Right atrium auricular region (tissue), 2 donors: ENCODE measurements at regions not wholly inside any gene's neighbourhood (a gene's known extent, or its start where the extent isn't known, plus 50 kb on each side); places are given as distances from the start of the nearest gene placed in this dataset.

Experiments
- DNase-seq: peaks from one replicate; pipeline ENCODE4 v3.0.0-alpha.2; 2019; ENCODE audit warnings: low spot score
- H3K27ac ChIP-seq, 2 donors: fragments of 200-600 bp; sonication (generic); 1 replicate in 1 of 2; 2 replicates in 1 of 2; pipeline ENCODE4 v1.5.1; 2016 to 2019
- H3K27me3 ChIP-seq, 2 donors: fragments of 200-600 bp; sonication (generic); one replicate each; pipeline versions ENCODE4 v1.5.1 to v1.6.0; 2017 to 2019
- H3K36me3 ChIP-seq: fragments of 200-600 bp; sonication (generic); one replicate; pipeline ENCODE4 v1.5.1; 2016
- H3K4me1 ChIP-seq, 2 donors: fragments of 200-600 bp; sonication (generic); one replicate each; pipeline versions ENCODE4 v1.5.1 to v1.6.0; 2017 to 2019
- H3K4me3 ChIP-seq, 2 donors: fragments of 200-600 bp; sonication (generic); 1 replicate in 1 of 2; 2 replicates in 1 of 2; pipeline ENCODE4 v1.5.1; 2017 to 2019; ENCODE audit warnings: mild to moderate bottlenecking in 1 of 2, moderate library complexity in 1 of 2
- H3K9me3 ChIP-seq, 2 donors: fragments of 200-600 bp; sonication (generic); one replicate each; pipeline ENCODE4 v1.5.1; 2019
- CTCF ChIP-seq, 2 donors: fragments of 200-600 bp; sonication (generic); IDR thresholded peaks; one replicate each; pipeline ENCODE4 v1.5.1; 2019; ENCODE audit warnings: antibody characterized with exemption in 2 of 2

DNA sequence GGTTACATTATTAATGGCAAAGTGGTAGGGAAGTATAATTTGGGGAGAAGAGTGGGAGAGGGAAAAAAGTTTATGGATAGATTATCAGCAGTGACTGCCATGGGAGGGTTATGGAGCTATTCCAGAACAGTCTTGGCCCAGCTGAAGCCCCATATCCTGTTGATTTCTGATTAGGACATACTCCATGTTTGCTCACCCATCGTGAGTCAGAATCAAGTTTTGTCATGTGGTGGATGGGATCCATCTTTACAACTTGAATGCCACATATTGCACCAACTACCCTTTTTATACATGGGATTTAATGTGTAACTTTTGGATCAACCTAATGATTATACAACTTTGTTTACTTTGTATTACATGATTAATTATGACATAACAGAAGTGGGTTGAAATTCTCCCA, 217.0 kb downstream of the HAO1 start:
- no peaks in the 10 kb centered on the region for H3K9me3 ChIP-seq
- H3K27ac ChIP-seq, result no peak overlapping the region

GRCh38 chr20:7728338-7728737, 211.9 kb downstream of the HAO1 start:
- H3K27me3 ChIP-seq, result no peaks in the 10 kb centered on the region
- H3K4me3 ChIP-seq, result no peak overlapping the region
- no peaks in the 10 kb centered on the region for H3K36me3 ChIP-seq
- DNase-seq, result no peak
- no peak for TF ChIP-seq CTCF (IDR thresholded peaks at IDR 0.05)
- H3K9me3 ChIP-seq, result no peaks in the 10 kb centered on the region
- H3K4me1 ChIP-seq, result no peaks in the 10 kb centered on the region
- H3K27ac ChIP-seq, result no peak overlapping the region

More for the DNA sequence above, 217.0 kb downstream of the HAO1 start:
- no peaks in the 10 kb centered on the region for H3K36me3 ChIP-seq
- H3K27me3 ChIP-seq, result no peaks in the 10 kb centered on the region
- no peak for DNase-seq
- TF ChIP-seq CTCF (IDR thresholded peaks at IDR 0.05), result no peak
- no peak overlapping the region for H3K4me3 ChIP-seq
- H3K4me1 ChIP-seq, result no peaks in the 10 kb centered on the region

DNA sequence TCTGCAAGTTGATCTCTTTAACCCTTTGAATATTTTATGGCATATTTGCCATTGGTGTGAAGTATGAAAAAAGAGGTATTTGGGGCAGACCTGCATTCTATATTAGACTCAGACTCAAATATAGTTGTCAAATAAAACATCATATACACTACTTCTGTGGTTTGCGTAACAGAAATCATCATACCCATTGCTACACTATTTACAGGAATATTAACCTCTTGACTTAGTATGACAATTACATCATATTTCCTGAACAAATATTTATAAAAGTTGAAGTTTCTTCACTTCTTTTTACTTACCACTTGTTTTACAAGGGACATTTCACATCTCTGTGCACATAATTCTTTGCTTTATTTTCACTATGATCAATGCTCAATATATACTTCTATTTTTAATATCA, 206.0 kb downstream of the HAO1 start:
- Histone ChIP-seq H3K27ac (no peak overlapping the region), H3K36me3 (no peaks in the 10 kb centered on the region), H3K4me3 (no peak overlapping the region), H3K27me3 (no peaks in the 10 kb centered on the region), H3K9me3 (no peaks in the 10 kb centered on the region), H3K4me1 (no peaks in the 10 kb centered on the region)
- no peak for DNase-seq
- no peak for TF ChIP-seq CTCF (IDR thresholded peaks at IDR 0.05)

GRCh38 chr20:7736336-7736735, 203.9 kb downstream of the HAO1 start:
- Histone ChIP-seq H3K27me3 (no peaks in the 10 kb centered on the region), H3K9me3 (no peaks in the 10 kb centered on the region), H3K36me3 (no peaks in the 10 kb centered on the region), H3K4me1 (no peaks in the 10 kb centered on the region), H3K27ac (no peak overlapping the region), H3K4me3 (no peak overlapping the region)
- no peak for TF ChIP-seq CTCF (IDR thresholded peaks at IDR 0.05)
- DNase-seq, result no peak

DNA sequence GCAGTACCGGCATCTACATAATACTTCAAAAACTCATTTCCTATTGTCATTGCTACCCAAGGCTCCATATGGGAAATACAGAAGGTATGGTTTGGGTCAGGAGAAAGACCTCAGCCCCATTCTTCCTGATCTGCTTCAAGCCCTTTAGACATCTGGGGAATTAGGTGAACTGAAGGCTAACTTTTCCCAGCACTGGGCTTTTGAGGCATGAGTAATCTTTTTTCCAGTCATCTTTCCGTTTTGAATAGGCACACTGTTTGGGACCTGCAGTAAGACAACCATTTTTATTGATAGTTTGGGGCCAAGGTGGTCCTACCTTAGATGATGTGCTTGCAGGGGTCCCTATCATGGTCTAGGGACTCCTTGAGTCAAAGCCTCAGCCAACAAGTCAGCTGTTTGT, 198.4 kb downstream of the HAO1 start:
- Histone ChIP-seq H3K36me3 (no peaks in the 10 kb centered on the region), H3K9me3 (peaks cover 0 to 4% of the 10 kb centered on the region in 2 donors), H3K4me3 (no peak overlapping the region), H3K27me3 (no peaks in the 10 kb centered on the region), H3K4me1 (no peaks in the 10 kb centered on the region), H3K27ac (no peak overlapping the region)
- no peak for TF ChIP-seq CTCF (IDR thresholded peaks at IDR 0.05)
- no peak for DNase-seq

- DNase-seq, result no peak
- Histone ChIP-seq H3K27ac (no peak overlapping the region), H3K4me3 (no peak overlapping the region), H3K9me3 (peaks cover 0 to 4% of the 10 kb centered on the region in 2 donors), H3K4me1 (no peaks in the 10 kb centered on the region), H3K27me3 (no peaks in the 10 kb centered on the region), H3K36me3 (no peaks in the 10 kb centered on the region)
- no peak for TF ChIP-seq CTCF (IDR thresholded peaks at IDR 0.05)
These were observed 197.8 kb downstream of the HAO1 start for GRCh38 chr20:7742479-7742878.
